ENCODE measurements at regions not wholly inside any gene's neighbourhood (a gene's known extent, or its start where the extent isn't known, plus 50 kb on each side); places are given as distances from the start of the nearest gene placed in this dataset.

DNA sequence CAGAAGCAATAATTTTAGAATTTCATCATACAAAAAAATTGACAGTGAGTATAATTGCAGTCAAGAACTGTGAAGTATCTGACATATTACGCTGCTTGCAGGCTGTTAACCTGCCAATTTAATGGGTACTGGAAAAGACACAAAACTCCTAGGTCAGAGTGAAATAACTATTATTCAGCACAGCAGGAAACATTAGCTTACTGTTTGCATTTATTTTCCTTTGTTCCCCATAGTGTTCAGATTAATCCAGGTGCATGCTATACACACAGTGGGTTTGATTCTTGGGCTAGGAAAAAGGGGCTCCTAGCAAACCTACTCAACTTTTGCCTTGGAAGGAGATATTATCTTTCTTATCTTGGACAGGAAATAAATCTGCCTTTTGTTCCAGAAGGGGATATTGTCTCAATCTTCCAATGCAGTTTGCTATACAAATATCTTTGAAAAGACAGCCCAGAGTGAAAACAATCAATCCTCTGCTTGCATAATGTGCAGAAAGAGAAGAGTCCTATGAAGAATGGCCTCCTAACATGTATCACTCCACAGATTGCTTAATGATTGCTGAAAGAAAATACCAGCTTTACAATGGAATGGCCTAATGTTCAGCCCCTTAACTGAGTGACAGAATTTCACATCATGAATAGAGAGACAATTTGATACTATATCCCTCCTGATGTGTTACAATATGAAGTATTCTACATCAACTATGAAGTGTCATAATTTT, 443.4 kb downstream of the TBC1D4 start:
- no peak for DNase-seq

DNA sequence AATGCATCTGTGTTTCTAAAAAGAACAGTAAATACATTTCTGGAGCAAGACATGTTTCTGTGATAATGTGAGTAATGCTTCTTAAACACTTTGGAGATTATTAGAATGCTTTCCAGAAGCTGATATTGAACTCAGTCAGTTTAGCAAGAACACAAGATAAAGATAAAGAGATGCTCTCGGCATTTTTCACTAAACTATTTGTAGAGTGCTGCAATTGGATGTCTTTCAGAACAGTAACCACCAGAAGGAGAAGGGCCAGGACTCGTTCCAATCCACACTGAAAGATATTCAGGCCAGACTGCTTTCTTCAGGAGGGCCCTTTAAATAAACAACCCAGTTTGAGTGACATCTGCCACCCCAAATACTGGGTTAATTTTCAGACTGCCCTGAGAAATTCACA, 456.0 kb downstream of the TBC1D4 start:
- peak in 1 of 2 experiments; percentile 31 for DNase-seq

DNA sequence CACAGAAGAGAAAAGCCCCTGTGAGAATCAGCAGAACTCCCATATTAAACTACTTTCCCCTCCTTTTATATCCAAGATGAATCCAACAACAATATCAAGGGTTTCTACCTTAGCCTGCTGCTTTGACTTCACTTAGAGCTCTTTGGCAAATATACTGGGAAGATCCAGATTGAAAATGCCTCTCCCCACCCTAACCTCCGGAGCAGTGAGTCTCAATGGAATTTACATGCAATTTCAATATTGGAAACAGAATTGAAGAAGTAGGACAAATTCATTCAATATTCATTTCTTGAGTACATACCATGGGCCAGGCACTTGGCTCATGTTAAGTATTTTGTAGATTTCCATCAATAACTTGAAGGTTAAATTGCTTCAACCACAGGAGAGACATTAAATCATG, 457.4 kb downstream of the TBC1D4 start:
- no peak for DNase-seq

DNA sequence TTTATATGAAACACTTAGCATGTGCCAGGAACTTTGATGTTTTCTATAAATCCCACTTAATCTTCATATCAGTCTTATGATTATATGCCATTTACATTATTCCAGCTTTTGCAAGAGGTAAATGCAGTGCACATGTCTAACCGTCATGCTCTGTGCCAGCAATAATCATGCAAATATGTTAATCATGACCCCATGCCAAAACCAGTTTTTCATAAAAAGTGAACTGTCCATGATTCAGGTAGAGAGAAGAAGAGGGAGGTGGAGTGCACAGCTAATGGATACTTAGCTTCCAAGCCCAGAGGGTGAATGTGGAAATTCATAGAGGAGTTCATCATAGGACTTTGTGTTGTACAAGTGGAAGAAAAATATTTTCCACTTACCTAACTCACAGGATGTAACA, 458.4 kb downstream of the TBC1D4 start:
- no peak for DNase-seq

DNA sequence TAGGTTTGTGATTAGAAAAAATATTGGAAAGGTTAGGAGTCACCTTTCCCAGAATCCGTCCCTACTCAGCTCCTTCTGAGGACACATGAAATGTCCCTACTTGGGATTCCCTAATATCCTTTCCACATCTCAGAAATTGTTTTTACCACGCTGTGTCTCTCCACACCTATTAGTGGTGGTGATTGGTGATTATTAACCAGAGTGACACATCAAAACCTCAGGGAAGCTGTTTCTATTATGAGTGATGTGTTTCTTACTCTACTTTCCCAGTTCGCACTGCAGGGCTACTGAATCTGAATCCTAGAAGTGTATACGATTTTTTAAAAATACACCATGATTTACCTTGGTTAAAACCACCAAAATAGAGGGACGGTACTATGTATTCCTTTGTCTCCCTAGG, 460.8 kb downstream of the TBC1D4 start:
- DNase-seq: no peak

DNA sequence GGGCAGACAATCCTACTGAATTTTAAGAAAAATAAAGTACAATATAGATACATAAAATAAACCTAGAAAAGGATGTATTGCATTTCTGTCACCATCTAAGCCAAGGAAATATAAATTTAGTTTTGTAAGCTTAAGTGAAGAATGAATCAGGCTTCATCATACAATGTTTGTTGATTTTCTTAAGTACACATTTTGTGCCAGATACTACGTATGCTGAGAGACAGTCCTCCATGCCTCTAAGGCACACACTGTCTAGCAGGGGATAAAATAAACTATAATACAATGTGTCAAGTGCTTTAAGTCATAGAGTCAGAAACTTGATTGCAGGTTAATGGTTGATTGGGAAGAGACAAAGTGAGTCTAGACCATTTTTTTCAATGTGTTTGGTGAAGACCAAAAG, 465.7 kb downstream of the TBC1D4 start:
- no peak for DNase-seq

DNA sequence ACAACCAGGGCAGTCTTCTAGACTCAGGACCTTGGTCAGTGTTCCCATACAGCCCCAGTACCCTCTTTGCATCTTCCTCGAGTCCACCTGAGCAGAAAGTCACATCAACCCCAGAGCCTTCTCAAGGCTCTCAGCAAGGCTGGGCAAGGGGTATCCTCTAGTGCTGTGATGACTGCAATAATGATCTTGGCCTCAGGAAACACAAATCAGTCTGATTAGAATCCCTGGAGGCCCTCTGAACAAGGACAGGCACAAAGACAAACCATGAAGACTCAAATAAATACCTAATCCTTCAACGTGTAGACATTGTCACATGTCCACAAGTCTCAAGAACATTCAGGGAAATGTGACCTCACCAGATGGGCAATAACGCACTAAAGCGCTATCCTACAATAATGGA, 468.2 kb downstream of the TBC1D4 start:
- DNase-seq: no peak

DNA sequence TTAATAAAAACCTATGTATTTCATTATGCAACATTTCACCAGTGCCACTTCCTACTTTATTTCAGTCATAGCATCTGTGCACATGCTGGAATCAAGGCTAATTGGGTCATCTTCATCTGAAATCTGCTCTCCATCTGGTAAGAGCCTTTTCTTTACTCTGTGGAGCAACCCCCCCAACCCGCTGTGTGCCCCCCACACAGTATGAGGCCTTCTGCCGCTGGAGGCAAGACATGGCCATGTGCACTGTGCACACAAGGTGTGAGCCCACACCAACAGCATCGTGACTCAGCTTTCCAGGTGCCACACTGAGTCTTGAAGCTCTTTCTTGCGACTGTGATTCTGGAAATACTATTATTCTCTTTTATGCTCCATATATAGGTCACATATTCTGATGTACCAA, 471.0 kb downstream of the TBC1D4 start:
- DNase-seq: peak; percentile 10 to 64

DNA sequence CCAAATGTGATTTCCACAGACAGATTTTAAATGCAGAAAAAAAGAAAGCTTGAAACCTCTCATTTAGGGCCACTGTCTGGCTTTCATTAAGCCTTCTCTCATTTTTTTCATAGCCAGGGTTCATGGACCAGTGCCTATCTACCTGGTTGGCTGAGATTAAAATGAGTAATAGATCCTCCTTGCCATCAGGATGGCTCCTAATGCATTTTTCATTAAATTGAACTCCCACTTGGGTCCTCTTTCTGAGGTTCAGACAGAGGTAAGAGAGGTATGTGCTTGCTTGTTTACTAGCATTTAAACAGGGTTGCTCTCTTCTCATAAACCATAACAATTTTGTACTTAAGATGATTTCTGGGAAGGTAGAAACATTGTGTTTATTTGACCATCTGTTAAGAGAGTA, 473.0 kb downstream of the TBC1D4 start:
- no peak for DNase-seq

DNA sequence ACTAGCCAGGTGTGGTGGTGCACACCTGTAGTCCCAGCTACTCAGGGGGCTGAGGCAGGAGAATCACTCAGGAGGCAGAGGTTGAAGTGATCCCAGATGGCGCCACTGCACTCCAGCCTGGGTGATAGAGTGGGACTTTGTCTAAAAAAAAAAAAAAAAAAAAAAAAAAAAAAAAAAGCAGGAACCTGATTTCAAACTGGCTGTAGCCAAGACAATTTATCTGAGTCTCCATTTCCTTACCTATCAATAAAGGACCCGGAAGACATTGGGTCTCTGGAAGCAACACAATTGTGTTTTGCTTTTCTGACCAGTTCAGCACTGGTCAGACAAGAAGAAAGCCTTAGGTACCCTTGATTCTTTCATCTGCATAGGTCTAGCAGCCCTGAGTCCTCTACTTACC, 491.0 kb downstream of the TBC1D4 start:
- no peak for DNase-seq

DNA sequence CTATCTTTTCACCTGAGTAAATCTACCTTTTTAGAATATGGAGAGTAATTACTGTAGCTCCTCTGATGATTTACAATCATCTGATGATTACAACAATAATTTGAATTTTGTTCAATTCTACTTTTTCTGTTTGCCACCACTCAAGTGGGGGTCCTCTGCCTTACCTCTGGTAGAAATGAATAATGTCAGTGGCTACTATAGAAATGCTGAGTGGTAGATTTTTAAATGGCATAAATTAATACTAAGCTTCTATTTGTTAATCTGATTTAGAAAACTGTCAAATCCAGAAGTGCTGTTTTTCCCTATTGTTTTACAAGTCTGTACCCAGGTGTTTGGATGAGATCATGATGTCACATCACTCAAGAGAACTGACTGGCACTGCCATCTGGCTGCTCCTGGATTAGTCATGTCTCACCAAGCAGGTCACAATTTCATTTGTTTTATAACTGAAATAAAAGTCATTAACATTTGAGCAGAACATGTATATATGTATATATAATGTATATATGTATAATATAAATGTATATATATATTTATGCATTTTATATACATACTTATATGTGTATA, 494.8 kb downstream of the TBC1D4 start:
- peak; percentile 78 to 90 for DNase-seq

DNA sequence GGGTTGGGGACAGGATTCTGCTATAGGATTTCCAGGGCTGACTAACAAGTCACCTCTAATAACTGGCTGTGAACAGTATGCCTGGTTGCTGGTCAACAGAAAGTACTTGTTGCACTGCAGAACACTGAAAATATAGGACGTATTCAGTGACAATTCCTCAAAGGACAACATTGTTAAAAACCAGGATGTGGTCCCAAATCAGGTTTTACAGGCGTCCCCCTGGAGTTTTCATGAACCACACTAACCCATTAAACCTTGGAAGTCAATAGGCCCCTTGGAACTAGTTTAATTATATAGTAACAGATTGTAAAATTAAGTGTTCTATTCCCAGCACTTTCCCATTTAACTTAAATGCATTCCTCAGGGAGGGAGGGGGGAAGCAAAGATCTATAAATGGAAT, 495.4 kb downstream of the TBC1D4 start:
- peak in 1 of 2 experiments; percentile 13 for DNase-seq

DNA sequence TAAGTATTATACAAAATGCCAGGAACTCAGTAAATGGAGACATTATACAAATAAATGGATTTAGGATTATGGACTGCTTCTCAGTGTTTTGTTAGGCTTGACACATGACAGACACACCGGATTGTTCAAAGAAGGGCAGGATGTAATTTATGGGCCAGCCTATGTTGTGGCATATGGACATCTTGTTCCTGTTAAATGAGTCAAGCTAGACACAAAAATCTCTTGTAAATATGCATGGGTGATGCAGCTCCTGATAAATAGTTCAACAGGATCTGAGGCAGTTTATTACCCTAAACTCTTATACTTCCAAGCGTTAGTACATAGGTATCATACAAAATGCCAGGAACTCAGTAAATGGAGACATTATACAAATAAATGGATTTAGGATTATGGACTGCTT, 502.3 kb downstream of the TBC1D4 start:
- peak in 1 of 2 experiments; percentile 29 for DNase-seq

DNA sequence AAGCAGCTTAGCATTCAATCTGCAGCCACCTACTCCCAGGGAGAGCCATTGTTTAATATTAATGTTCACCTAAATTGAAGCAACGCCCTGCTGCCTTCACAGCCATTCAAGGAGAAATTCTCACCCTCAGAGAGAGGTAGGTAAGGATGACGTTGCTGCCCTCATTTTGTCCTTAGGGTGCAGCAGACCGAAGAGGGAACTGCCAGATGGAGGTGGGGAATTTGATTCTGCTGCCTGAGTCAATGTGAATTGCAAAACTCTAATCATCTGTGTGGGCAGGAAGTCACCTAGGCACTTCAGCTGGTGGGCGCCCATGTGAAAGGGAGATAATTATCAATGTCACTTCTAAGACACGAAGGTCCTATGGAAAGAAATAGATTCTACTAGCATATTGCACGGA, 503.4 kb downstream of the TBC1D4 start:
- peak in 1 of 2 experiments; percentile 57 for DNase-seq

DNA sequence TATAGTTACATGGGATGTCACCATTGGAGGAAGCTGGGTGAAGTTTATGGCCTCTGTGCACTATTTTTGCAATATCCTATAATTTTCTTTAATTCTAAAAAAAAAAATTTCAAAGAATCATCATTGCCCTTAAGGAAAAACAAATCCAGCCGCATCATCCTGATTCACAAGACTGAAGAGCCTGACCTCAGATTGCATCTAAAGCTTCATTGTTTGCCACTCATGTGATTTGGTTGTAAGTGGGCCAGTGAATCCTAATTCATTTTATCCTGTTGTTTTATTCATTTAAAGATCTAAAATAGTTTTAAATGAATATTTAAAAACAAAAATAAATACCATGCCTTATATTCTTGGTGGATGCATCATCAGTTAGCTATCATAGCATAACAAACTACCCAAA, 504.5 kb downstream of the TBC1D4 start:
- no peak for DNase-seq

DNA sequence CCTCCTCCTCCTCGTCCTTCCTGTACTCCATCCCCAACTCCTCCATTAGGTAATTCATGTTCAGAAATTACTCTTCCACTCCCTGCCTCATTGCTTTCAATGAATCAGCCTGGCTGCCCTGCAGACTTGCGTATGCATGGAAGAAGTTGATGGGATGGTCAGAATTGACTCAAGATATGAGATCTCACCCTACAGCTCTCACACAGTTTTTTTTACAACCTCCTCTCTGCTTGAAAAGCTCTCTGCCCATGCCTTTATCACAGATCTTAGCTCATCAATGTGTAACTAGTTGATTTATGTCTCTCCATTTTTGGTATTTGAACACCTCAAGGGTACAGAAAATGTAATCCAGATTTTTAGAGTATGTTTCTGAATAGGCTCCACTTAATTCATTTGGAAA, 506.9 kb downstream of the TBC1D4 start:
- no peak for DNase-seq

DNA sequence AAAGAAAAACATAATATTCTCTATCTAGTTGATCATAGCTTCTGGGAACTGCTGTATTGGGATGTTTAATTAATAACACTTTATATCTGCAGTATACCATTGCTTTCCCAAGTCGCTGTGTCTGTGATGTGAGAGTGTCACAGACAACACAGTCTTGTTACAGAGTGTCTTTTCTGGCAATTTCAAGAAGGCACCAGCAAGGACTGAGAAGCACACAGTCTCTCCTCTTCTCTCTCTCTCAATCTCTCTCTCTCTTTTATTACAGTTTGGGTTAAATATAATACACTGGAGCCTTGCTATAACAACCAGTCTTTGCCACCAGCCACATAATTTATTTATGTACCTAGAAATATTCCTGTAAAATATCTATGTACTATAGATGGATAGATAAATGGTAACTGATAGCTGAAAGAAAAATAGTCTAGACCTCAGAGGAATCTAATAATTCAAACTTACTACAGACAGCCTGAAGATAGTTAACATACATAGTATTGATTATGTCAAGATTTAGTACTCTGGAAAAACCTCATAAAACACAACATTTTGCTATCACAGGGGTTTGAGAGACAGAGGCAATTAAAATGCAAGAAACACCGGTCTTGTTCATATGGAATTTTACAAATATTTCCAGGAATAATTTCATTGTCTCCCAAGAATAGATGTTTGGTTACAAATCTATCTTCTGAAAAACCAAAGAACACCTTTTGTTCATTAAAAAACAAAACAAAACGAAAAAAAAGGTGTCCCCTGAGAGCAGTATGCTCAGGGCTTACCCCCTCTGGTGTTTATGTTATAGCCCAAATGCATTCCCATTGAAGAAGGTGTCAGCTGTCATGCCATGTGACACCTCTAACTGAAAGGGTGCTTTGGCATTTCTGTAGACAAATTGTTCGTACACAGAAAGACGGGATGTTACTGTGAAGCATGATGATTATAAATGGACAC, 507.8 kb downstream of the TBC1D4 start:
- DNase-seq: peak in 1 of 2 experiments; percentile 38

DNA sequence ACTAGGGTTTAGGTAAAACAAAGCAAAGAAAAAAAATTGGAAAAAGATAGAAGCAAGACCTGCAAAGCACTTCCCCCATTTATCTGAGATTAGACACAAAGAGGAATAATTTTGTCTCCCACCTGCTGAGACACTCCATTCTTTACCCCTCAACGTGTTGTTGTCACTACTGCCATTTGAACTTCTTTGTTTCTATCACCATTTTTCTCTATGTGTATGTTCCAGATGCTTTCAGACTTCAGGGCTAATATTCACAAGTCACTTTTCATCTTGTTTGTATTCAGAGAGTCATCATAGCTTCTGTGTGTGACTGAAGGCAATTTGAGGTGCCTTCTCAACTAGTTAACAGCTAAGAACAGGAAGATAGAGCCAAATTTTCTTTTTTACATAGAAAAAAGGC, 512.5 kb downstream of the TBC1D4 start:
- no peak for DNase-seq

DNA sequence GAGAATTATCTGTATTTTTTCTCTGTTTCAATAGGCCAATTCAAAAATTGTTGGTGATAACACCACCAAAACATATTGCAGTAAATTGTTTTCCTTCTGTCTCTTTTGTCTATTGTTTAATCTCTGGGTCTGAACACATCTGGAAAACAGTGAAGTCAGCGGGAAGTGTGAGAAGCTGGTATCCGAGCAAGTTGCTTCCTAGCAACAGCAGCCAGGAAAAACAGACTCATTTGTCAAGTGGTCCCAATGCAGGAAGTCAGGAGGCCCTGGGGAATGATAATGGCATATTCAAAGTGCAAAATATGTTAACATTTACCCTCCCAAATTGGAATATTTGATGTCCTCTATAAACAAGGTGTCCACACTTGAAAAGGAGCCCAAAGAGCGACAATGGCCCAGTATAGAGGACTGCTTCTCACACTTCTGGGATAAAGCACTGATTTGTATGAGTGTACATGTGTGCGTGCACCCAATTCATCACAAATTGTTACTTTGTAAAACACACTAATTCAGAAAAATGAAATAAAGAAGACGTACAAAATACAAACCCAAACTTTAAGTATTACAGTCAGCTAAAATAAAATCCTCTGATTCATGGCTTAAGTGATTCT, 515.0 kb downstream of the TBC1D4 start:
- peak in 1 of 2 experiments; percentile 21 for DNase-seq

DNA sequence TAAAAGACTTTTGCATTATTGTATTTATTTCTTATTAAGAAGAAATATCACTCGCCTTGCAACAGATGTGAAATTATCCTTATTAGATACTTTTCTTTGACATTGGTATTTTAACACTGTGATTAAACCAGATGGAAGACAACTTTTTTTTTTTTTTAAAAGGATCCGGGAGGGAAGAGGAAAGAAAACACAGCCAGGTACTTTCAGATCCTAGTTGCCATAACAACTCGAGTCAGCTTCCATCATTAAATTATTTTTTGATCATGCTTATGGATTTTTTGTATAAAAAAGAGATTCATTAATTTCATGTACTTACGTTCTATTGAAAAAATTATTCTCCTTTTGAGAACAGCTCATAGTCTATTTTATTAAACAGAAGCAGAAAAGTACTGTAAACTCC, 515.7 kb downstream of the TBC1D4 start:
- no peak for DNase-seq

DNA sequence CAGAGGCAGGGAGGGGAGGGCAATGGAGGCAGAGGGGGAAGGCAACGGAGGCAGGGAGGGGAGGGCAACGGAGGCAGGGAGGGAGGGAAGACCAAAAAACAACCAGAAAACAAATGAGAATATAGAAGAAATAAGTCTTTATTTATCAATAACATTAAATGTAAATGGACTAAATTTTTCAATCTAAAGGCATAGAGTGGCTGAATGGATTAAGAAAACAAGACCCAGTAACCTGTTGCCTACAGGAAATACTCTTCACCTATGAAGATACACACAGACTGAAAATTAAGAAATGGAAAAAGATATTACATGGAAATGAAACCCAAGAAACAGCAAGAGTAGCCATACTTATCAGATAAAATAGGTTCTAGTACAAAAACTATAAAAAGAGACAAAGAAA, 536.3 kb downstream of the TBC1D4 start:
- DNase-seq: no peak

DNA sequence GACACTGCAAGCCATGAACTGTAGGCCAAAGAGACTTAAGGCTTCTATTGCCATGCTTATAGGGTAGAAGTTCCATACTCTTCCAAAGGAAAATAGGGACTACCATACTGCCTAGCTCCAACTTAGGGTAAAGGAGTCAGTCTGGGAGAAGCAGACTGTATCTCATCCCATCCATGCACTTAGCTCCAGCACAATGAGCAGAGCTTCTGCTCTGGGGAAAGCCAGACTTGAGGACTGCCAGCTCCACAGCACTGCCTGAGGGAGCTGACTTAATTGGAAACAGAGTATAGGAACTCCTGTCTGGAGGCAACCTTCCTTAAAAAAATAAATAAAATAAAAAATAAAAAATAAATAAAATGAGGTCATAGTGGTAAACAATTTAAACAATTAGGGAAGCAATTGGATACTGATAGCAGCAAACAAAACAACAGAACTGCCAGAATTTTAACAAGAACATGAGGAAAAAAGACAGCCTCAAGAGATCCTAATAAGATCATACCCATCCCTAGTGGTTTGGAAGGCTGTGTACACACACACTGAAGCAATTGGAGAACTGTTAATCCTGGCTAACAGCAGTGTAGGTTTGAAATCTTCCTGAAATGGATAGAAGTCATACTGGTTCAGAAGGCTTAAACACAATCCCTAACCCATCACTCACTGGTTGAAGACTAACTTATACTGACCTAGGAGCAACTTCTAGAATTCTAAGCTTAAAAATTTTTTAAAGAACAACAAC, 550.1 kb downstream of the TBC1D4 start:
- DNase-seq: no peak
